ENCODE measurements at regions not wholly inside any gene's neighbourhood (a gene's known extent, or its start where the extent isn't known, plus 50 kb on each side); places are given as distances from the start of the nearest gene placed in this dataset.

DNA sequence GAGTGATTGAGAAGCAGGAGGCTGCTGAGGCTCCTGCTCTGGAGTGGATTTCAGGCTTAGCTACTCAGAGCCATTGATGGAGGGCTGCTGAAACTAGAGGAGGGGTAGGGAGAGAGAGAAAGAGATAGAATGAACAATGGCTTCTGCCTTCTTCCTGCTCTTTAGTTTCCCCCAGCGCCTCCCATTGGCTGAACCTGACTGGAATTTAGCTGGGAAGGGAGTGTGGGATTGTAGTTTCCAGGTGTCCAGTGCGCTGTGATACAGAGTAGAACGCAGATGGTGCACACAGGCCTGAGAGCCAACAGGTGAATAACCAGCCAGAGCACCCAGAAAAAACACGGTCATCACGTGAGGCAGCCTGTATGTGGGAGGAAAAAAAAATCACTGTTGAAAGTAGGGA, 140.1 kb downstream of the IL20RB start:
- no peak for DNase-seq (ENCODE audit: low spot score)
- ChIA-PET CTCF (interaction anchor here (1.1 kb wide), 1 partner anchor 12 kb away, joined by 3 read pairs; no protein-coding TSS in a partner anchor), POLR2A (ENCODE audit: low non-redundant PET) (no interaction called here)
- no peaks in the 10 kb centered on the region for H3K9me3 ChIP-seq (ENCODE audit: low read depth, low read length, poor library complexity, severe bottlenecking)
- no TSS peak for BruUV-seq (replicated peaks)
- no peaks in the 10 kb centered on the region for H3K36me3 ChIP-seq (ENCODE audit: insufficient read depth, low read length, poor library complexity, severe bottlenecking)
- no peaks in the 10 kb centered on the region for H3K27me3 ChIP-seq (replicated peaks; ENCODE audit: insufficient read depth, low read depth, low read length, poor library complexity)
- intact Hi-C loops (cut with micrococcal nuclease; ENCODE audit: unreplicated experiment), result no loop called here
- H3K4me3 ChIP-seq (ENCODE audit: low read depth, low read length, poor library complexity, severe bottlenecking), result no peak overlapping the region
- TF ChIP-seq, protein P1, sequence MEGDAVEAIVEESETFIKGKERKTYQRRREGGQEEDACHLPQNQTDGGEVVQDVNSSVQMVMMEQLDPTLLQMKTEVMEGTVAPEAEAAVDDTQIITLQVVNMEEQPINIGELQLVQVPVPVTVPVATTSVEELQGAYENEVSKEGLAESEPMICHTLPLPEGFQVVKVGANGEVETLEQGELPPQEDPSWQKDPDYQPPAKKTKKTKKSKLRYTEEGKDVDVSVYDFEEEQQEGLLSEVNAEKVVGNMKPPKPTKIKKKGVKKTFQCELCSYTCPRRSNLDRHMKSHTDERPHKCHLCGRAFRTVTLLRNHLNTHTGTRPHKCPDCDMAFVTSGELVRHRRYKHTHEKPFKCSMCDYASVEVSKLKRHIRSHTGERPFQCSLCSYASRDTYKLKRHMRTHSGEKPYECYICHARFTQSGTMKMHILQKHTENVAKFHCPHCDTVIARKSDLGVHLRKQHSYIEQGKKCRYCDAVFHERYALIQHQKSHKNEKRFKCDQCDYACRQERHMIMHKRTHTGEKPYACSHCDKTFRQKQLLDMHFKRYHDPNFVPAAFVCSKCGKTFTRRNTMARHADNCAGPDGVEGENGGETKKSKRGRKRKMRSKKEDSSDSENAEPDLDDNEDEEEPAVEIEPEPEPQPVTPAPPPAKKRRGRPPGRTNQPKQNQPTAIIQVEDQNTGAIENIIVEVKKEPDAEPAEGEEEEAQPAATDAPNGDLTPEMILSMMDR (conservative IDR thresholded peaks at IDR 0.05; ENCODE audit: low read depth, low read length), result no peak
- TF ChIP-seq EZH2 (IDR thresholded peaks at IDR 0.05; ENCODE audit: borderline replicate concordance, low read depth, low read length, poor library complexity, severe bottlenecking), result no peak
- no peak overlapping the region for H3K27ac ChIP-seq (ENCODE audit: low read depth, low read length, poor library complexity, severe bottlenecking)
- no peaks in the 10 kb centered on the region for H3K4me1 ChIP-seq (ENCODE audit: insufficient read depth, low read length, poor library complexity, severe bottlenecking)

DNA sequence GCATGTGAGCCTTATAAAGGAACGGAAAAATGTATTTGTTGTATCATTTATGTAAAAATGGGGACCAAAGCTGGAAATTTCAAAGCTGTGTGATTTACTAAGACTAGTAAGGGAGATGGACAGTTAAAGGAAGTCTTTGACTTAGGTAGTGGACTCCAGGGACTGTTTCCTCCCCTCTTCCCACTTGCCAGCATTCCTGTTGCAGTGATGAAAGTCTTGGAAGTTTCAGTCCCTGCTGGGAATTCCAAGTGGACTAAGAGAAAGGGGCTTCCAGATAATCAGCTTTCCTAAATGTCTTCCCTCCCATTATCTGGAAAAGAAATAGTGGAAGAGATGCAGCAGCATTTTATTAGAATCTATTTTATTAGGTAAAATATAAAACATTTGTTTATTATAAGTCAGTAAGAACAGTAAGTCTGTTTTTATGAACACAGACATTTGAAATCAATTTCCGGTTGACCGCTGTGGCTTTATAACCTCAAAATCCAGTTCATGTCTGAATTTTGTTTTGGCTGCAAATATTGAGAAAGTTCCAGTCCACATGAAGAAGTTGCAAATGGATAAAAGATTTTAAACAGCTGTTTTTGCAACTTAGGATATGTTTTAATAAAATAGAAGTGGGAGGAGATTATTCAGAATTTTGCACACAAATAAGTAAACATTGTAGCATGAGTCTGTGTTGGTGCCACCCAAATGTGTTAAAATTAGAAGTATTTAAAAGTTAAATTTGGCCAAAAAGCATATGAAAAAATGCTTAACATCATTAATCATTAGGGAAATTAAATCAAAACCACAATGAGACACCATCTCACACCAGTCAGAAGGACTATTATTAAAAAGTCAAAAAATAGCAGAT, 141.8 kb downstream of the IL20RB start:
- no TSS peak for BruUV-seq (replicated peaks)
- H3K4me1 ChIP-seq (ENCODE audit: insufficient read depth, low read length, poor library complexity, severe bottlenecking), result no peaks in the 10 kb centered on the region
- no peak for DNase-seq (ENCODE audit: low spot score)
- no peak for TF ChIP-seq EZH2 (IDR thresholded peaks at IDR 0.05; ENCODE audit: borderline replicate concordance, low read depth, low read length, poor library complexity, severe bottlenecking)
- TF ChIP-seq, protein P1 (conservative IDR thresholded peaks at IDR 0.05; ENCODE audit: low read depth, low read length), result no peak
- H3K4me3 ChIP-seq (ENCODE audit: low read depth, low read length, poor library complexity, severe bottlenecking), result no peak overlapping the region
- intact Hi-C loops (cut with micrococcal nuclease; ENCODE audit: unreplicated experiment), result loop anchor here (10.0 kb wide), 4 partner anchors 665 to 1025 kb away; partner anchors contain the start of gene SOX14
- no peaks in the 10 kb centered on the region for H3K36me3 ChIP-seq (ENCODE audit: insufficient read depth, low read length, poor library complexity, severe bottlenecking)
- H3K9me3 ChIP-seq (ENCODE audit: low read depth, low read length, poor library complexity, severe bottlenecking), result no peaks in the 10 kb centered on the region
- POLR2A ChIA-PET (ENCODE audit: low non-redundant PET), result no interaction called here
- CTCF ChIA-PET, result no interaction called here
- H3K27me3 ChIP-seq (replicated peaks; ENCODE audit: insufficient read depth, low read depth, low read length, poor library complexity), result no peaks in the 10 kb centered on the region
- H3K27ac ChIP-seq (ENCODE audit: low read depth, low read length, poor library complexity, severe bottlenecking), result no peak overlapping the region

DNA sequence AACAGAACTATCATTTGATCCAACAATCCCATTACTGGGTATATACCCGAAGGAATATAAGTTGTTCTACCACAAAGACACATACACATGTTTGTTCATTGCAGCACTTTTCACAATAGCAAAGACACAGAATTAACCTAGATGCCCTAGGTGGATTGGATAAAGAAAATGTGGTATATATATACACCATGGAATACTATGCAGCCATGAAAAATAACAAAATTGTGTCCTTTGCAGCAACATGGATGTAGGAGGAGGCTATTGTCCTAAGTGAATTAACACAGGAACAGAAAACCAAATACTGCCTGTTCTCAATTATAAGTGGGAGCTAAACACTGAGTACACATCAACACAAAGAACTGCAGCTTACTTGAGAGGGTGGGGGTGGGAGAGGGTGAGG, 142.5 kb downstream of the IL20RB start:
- Histone ChIP-seq H3K27ac (ENCODE audit: low read depth, low read length, poor library complexity, severe bottlenecking) (no peak overlapping the region), H3K4me3 (ENCODE audit: low read depth, low read length, poor library complexity, severe bottlenecking) (no peak overlapping the region), H3K27me3 (replicated peaks; ENCODE audit: insufficient read depth, low read depth, low read length, poor library complexity) (no peaks in the 10 kb centered on the region), H3K4me1 (ENCODE audit: insufficient read depth, low read length, poor library complexity, severe bottlenecking) (no peaks in the 10 kb centered on the region), H3K36me3 (ENCODE audit: insufficient read depth, low read length, poor library complexity, severe bottlenecking) (no peaks in the 10 kb centered on the region), H3K9me3 (ENCODE audit: low read depth, low read length, poor library complexity, severe bottlenecking) (no peaks in the 10 kb centered on the region)
- TF ChIP-seq, protein P1 (conservative IDR thresholded peaks at IDR 0.05; ENCODE audit: low read depth, low read length), result no peak
- no peak for TF ChIP-seq EZH2 (IDR thresholded peaks at IDR 0.05; ENCODE audit: borderline replicate concordance, low read depth, low read length, poor library complexity, severe bottlenecking)
- intact Hi-C loops (cut with micrococcal nuclease; ENCODE audit: unreplicated experiment), result loop anchor here (10.0 kb wide), 4 partner anchors 664 to 1026 kb away; partner anchors contain the start of gene SOX14
- ChIA-PET CTCF (no interaction called here), POLR2A (ENCODE audit: low non-redundant PET) (no interaction called here)
- no TSS peak for BruUV-seq (replicated peaks)
- DNase-seq (ENCODE audit: low spot score), result no peak

All from A673 (cell line).